NCI-H2196 treated with DMSO at 0.1 percent for 48 hours (cell line): ENCODE measurements at regions not wholly inside any gene's neighbourhood (a gene's known extent, or its start where the extent isn't known, plus 50 kb on each side); places are given as distances from the start of the nearest gene placed in this dataset.
"Not testable (repeated sequence)": the region's sequence is repeated elsewhere in the genome, so short reads cannot be mapped to it uniquely, and the experiment has no call there.

Experiments used
- DNase-seq: peaks from one replicate; lab custom pipeline; 2025; ENCODE audit not compliant: unreplicated experiment; lab: John Stamatoyannopoulos, UW

GRCh38 chr2:143890798-143891197, 629.1 kb downstream of the ZEB2 start:
- no peak for DNase-seq

- DNase-seq, result no peak
These were observed 630.7 kb downstream of the ZEB2 start for GRCh38 chr2:143889216-143889615.

- no peak for DNase-seq
These were observed 634.5 kb downstream of the ZEB2 start for GRCh38 chr2:143885461-143885860.

- DNase-seq, result no peak
These were observed 638.7 kb downstream of the ZEB2 start for GRCh38 chr2:143881246-143881645.

DNA sequence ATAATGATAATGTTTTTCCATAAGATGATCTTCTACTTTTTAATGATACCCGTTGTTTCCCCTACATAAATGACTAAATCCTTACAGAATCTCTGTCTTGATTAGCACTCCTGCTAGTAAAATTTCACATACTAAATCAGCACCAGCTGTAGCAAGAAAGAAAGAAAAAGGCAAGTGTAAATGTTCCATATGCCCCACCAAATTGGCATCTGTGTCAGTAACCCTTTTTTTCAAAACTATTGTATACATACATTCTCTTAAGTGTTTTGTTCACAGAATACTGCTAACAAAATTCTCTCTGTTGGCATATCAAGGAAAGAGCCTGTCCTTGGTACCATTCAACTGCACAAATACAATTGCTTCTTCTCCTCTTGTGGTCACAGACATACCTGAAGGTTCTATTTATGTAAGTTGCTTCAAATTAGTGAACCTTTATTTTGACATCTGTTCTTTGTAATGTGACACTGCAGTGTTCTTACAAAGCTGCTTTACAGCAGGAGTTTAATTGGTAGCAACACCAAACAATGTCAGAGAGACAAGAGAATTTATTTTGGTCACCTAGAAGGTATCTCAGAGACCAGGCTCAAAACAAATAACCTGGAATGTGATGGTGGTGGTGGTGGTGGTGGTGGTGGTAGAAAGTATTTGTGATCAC, 641.9 kb downstream of the ZEB2 start:
- no peak for DNase-seq

GRCh38 chr2:143877056-143877455, 642.9 kb downstream of the ZEB2 start:
- DNase-seq, result no peak

- no peak for DNase-seq
These were observed 644.4 kb downstream of the ZEB2 start for GRCh38 chr2:143875295-143876233.

DNA sequence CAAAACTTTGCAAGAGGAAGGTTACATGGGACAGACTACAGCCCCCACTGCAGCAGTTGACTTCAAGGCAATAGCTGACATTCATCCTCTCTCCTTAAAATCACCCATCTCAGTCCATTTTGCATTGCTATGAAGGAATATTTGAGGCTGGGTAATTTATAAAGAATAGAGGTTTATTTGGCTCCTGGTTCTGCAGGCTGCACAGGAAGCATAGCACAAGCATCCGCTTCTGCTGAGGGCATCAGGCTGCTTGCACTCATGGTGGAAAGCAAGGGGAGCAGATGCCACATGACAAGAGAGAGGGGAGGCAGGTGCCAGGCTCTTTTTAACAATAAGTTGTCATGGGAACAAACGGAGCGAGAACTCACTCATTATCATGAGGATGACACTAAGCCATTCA, 646.0 kb downstream of the ZEB2 start:
- no peak for DNase-seq

- no peak for DNase-seq
These were observed 649.2 kb downstream of the ZEB2 start for GRCh38 chr2:143870696-143871095.

- DNase-seq, result no peak
These were observed 662.9 kb downstream of the ZEB2 start for GRCh38 chr2:143856978-143857377.

- DNase-seq, result no peak
These were observed 667.2 kb downstream of the ZEB2 start for GRCh38 chr2:143852759-143853158.

- DNase-seq, result no peak
These were observed 669.8 kb downstream of the ZEB2 start for GRCh38 chr2:143850084-143850483.

DNA sequence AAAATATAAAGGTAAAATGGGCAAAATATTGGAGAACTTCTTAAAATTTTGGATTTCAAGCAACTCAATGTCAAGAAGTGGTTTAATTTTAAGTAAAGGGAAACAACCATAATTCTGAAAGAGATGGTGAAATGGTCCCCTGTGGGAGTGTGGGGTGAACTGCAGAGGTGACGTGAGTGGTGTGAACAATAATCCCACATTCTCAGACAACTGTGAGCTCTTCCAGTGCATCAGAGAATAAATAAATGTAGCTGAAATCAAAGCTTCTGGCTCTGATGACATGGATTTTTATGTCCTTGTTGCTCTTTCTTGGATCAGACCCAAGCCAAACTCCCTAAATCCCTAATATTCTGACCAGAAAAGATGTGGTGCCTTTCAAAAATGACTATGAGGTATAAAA, 672.7 kb downstream of the ZEB2 start:
- DNase-seq, result no peak

- no peak for DNase-seq
These were observed 674.9 kb downstream of the ZEB2 start for GRCh38 chr2:143844986-143845385.

- DNase-seq, result no peak
These were observed 676.2 kb downstream of the ZEB2 start for GRCh38 chr2:143843686-143844085.

DNA sequence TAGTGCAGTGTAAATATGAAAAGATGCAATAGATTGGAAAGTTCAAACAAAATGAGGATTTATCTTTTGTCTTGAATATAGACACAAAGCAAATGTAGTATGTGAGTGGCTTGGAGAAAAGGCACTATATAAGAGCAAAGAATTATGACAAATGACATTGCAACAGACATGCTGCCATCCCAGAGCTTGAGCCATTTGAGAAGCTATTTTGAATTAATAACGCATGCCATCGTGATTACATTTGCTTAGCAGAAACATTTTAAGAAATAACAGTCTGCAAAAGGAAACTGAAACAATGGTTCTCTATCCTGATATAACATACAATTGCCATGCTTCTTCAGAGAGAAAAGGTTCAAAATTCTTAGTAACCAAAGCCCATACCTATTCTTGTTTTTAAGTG, 677.1 kb downstream of the ZEB2 start:
- no peak for DNase-seq

GRCh38 chr2:143841935-143842334, 678.0 kb downstream of the ZEB2 start:
- no peak for DNase-seq

DNA sequence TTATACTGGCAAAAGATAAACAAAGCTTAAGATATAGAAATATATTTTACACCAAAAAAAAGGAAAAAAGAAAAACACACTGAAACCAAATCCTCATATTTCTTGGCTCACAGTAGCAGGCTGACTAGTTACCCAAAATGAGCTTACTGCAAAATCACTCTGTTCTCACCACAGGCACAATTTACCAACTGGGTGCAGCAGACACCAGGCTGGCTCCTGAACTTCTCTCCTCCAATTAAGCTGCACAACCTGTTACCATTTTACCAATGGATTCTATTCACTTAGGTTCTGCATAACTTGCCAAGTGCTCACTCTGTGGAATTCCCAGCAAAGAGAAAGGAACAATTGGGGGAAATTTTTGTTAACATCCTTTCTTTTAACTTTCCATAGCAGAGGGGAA, 679.3 kb downstream of the ZEB2 start:
- DNase-seq, result no peak

DNA sequence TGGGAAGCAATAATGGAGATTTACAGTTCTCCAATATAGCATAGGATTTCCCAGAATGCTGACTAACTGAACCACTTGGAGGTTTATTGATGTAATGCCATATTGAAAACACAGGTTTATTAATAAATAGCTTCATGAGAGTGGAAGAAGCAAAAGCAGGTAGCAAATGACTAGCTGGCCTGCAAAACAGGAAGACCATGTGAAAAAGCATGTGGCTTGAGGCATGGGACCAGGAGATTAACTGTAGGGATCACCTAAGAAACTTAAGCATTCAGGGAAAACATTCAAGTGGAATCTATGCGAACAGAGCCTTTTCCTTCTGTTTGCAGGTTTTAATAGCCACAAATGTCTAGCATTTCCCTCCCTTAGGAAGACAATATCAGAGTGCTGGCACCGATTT, 679.7 kb downstream of the ZEB2 start:
- no peak for DNase-seq

DNA sequence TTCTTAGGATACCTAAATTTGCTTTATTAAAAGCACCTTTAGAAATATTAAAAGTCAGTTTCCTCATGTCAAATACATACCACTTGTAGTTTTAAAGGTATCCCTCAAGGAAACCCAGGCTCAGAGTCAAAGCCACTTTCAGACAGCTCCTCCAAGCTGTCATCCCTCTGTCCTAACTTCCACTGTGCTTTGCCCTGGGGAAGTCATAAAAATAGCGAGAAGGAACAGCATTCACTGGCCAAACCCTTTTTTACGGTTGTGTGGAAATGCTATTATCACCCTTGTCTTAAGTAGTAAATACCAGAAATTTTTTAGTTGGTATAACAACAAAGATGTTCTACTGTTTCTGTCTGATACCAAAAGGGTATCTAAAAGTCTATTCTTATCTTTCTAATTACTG, 680.5 kb downstream of the ZEB2 start:
- no peak for DNase-seq

DNA sequence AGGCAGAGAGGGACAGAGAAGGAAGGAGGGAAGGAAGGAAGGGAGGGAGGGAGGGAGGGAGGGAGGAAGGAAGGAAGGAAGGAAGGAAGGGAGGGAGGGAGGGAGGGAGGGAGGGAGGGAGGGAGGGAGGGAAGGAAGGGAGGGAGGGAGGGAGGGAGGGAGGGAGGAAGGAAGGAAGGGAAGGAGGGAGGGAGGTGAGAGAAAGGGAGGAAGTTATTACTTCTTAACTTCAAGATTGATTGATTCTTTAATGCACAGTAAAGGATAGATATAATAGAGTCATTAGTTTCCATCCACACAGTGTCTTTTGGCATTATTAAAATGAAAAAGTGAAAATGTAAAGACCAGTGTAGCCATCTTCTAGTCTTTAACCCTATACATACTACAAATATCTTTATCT, 682.9 kb downstream of the ZEB2 start:
- DNase-seq, result not testable (repeated sequence)

- no peak for DNase-seq
These were observed 684.4 kb downstream of the ZEB2 start for GRCh38 chr2:143835481-143835880.
